ENCODE measurements at regions not wholly inside any gene's neighbourhood (a gene's known extent, or its start where the extent isn't known, plus 50 kb on each side); places are given as distances from the start of the nearest gene placed in this dataset.

DNA sequence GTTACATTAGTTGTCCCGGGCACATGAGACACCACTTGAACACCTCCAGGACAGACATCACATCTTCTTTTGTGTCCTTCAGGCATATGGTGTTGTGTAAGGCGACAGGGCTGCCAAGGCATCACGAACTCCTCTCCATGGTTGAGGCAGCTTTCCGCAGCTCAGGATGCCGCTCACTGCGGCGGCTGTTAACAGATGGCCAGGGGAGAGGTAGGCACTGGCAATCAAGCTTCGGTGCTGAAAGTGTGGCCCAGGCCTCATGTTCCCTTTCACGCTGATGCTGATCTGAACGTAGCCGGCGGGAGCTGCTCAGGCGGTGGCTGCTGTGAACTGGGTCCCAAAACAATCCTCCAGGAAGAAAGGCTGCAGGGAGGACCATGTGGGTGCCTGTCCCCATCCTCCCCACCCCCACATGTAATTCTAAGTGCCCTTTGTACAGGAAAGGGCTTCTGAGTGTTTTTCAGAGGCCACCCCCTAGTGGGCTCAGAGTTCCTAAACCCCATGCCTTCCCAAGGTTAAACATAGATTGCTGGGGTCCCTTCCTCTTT lies 287.1 kb upstream of the AJAP1 start:
- DNase-seq (ENCODE audit: low spot score), result no peak

DNA sequence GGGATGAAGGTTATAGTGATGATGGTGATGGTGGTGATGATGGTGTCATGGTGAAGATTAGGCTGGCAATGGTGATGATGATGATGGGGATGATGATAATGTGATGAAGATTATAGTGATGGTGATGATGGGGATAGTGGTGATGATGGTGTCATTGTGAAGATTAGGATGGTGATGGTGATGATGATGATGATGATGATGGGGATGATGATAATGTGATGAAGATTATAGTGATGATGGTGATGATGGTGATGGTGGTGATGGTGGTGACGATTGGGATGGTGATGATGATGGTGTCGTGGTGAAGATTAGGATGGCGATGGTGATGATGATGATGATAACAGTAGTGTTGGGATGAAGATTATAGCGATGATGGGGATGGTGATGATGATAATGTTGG lies 285.1 kb upstream of the AJAP1 start:
- DNase-seq (ENCODE audit: low spot score), result no peak

DNA sequence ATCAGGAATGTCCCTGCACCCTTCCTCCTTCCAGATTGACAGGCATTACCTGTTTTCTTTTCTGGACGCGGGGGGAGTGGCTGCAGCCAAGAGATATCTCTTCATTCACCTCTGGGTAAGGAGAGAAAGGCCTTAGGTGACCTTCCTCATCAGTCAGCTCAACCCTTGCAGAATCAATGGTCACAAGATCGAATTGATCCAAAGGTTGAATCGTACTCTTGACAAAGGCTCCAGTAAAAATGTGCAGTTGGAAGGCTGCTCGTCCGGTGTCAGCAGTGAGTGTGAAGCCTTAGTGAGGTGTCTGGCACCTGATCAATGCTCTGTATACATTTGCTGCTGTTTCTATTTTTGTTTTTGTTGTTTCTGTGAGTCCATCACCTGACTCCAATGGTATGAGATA lies 282.6 kb upstream of the AJAP1 start:
- no peak for DNase-seq (ENCODE audit: low spot score)

- no peak for DNase-seq (ENCODE audit: low spot score)
Measured at GRCh38 chr1:4375812-4376211, 278.6 kb upstream of the AJAP1 start.

GRCh38 chr1:4379451-4380175 lies 274.8 kb upstream of the AJAP1 start:
- DNase-seq (ENCODE audit: low spot score), result no peak

GRCh38 chr1:4380564-4381168 lies 273.7 kb upstream of the AJAP1 start:
- no peak for DNase-seq (ENCODE audit: low spot score)

- no peak for DNase-seq (ENCODE audit: low spot score)
Measured at GRCh38 chr1:4393191-4393590, 261.2 kb upstream of the AJAP1 start.

GRCh38 chr1:4394366-4394765 lies 260.0 kb upstream of the AJAP1 start:
- peak; percentile 16 for DNase-seq (ENCODE audit: low spot score)

- no peak for DNase-seq (ENCODE audit: low spot score)
Measured at GRCh38 chr1:4395158-4395557, 259.3 kb upstream of the AJAP1 start.

DNA sequence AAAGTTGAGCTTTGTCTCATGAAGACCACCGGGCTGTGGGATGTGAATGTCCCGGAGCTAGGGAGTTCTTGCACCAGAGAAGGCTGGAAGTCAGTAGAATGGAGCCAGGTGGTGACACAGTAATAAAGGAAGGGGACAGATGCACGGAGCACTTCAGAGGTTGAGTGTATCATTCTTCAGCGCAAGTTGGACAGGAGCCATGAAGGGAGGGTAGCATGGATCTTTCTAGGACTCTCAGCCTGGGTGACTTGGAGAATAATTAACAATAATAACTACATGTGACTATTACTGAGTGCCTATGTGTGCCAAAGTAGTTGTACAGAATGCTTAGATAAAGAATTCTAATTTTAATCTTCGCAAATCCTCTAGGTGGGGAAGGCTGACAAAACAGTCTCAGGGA lies 258.7 kb upstream of the AJAP1 start:
- no peak for DNase-seq (ENCODE audit: low spot score)

- DNase-seq (ENCODE audit: low spot score), result peak; percentile 12
Measured at GRCh38 chr1:4396551-4396950, 257.9 kb upstream of the AJAP1 start.

DNA sequence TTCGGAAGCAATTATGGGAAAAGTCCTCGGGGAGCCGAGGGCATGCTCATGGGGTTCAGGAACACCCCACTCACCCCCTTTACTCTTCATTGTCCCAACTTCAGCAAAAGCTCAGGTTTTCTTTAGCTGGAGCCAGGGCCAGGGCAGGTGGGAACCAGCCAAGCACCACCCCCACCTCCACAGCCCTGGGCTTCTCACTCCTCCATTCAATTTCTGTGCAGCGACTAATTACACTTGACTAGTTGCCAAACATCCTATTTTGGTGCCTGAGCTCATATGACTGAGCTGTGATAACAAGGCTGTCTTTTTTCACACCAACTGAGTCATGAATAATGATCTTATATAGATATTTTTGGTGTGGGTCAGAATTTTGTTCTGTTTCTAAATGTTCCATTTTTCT lies 257.2 kb upstream of the AJAP1 start:
- DNase-seq (ENCODE audit: low spot score), result peak; percentile 46

- no peak for DNase-seq (ENCODE audit: low spot score)
Measured at GRCh38 chr1:4402032-4402431, 252.4 kb upstream of the AJAP1 start.

DNA sequence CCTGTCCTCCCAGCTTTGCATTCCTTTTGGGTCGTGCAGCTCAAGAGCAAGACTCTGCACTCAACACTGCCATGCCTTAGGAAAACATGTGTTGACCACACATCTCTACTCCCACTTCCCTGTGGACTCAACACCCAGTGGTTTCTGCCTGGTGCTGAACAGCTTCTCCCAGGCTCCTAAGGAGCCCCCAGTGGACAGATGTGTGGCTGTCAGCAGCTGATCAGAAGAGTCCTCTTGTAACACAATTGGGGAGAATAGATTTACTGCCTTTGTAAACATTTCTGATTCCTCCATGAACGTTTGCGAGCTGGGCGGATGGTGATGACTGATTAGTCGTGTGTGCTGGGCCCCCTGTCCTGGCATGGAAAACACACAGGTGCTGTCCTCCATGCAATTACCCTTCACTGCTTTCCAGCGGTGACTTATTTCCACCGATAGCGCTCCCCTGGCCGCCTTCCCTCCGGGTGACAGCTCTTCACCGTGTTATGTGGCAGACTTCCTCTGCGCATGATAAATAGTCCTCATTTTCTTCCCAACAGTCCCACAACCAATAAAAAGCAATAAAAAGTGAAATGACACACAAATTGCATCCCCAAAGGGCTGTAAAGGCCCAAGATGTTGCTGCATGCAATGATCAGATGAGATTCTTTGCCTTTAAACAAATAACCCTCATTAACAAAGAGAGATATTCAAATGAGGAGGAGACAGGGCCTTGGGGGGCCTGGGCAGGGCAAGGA lies 249.4 kb upstream of the AJAP1 start:
- no peak for DNase-seq (ENCODE audit: low spot score)

DNA sequence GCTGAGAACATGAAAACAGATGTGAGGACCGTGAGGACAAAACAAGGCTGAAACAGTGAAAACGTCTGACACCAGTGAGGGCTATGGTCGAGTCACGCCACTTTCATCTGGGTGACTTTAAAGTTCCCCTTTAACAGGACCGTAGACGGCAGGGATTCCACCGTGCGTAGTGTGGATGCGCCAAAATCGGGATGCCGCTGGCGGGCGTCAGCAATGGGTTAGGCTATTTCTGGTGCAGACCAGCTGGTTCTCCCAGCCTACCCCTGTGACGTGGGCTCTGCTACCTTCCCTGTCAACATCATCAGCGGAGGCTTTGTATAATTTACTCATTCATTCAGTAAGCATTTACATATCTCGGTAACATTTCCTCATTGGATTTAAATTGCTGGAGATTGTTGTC lies 246.6 kb upstream of the AJAP1 start:
- no peak for DNase-seq (ENCODE audit: low spot score)

DNA sequence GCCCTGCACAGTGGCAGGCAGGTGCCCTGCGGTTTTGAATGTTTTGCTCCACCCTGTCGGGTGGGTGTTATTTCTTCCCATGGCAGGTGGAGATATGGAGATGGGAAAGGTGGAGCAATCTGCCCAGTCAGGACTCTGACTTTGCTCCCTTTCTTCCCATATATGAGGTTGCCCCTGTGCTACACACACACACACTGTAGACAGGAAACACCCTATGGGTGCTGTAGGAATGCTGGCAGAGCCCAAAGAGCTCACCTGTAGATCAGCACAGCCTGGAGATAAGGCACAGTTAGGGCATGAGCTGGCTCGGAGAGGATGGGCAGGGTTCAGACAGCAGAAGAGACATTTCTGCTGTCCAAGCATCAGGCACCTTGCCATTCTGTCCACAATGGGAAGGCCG lies 246.0 kb upstream of the AJAP1 start:
- no peak for DNase-seq (ENCODE audit: low spot score)

- no peak for DNase-seq (ENCODE audit: low spot score)
Measured at GRCh38 chr1:4411862-4412261, 242.5 kb upstream of the AJAP1 start.

DNA sequence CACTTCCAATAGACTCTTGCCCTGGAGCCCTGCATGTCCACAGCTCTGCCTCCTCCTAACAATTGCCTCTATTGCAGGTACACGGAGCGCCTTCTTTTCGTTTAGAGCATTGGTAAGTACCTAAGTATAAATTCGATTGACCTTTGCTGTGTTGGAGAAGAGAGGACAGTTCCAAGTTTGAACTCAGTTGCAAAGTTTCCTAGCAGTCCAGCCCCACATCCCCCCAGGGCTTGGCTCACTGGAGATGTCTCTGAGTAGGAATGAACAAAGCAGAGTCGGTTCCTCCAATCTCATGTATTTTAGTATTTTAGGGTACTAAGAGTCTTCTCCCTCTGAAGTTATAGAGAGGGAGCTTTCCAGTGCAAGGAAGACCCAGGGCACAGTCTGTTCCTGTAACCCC lies 238.9 kb upstream of the AJAP1 start:
- DNase-seq (ENCODE audit: low spot score), result no peak

DNA sequence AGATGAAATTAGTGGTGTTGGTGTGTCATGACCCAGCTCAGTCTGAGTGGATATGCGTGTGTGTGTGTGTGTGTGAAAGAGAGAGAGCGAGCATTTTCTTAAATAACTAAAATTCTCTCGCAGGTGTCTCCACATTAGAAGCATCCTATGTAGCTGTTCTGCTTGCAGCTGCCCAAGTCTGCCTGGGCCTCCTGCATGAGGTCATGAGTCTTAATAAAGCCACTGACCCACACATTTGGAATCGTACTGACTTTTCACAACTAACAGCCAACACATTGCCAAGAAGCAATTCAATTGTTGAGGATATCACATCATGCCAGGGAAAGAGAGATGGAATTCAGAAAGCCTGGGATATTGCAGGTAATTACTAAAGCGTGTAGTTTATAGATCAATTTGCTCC lies 238.2 kb upstream of the AJAP1 start:
- no peak for DNase-seq (ENCODE audit: low spot score)

DNA sequence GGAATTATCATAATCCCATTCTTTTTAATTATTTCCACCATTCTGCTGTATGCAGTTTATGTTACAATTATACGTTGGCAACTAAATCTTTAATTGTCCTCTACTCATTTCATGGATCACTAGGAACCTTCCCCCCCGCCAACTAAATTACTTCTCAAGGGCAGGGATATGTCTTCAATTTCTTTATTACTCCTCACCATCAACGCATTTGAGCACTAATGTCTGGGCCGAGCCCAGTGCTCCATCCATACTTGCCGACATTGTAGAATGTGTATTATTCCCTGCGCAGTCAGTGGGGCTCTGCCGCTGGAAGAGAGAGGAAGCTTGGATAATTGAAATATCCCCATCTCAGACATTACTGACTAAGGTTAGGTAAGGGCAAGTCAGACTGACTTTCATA lies 236.4 kb upstream of the AJAP1 start:
- DNase-seq (ENCODE audit: low spot score), result no peak

GRCh38 chr1:4421986-4422385 lies 232.4 kb upstream of the AJAP1 start:
- no peak for DNase-seq (ENCODE audit: low spot score)

GRCh38 chr1:4422504-4423289 lies 231.7 kb upstream of the AJAP1 start:
- no peak for DNase-seq (ENCODE audit: low spot score)
